Activated CD8-positive, alpha-beta memory T cell treated with anti-CD3 and anti-CD28 coated beads for 24 hours (primary cell): ENCODE measurements at regions not wholly inside any gene's neighbourhood (a gene's known extent, or its start where the extent isn't known, plus 50 kb on each side); places are given as distances from the start of the nearest gene placed in this dataset.
A peak's percentile ranks its signal among the peaks of the same experiment; 100 is the strongest.

ENCODE experiments used
- DNase-seq: peaks from one replicate; pipeline ENCODE4 v3.0.0-alpha.2; 2020

DNA sequence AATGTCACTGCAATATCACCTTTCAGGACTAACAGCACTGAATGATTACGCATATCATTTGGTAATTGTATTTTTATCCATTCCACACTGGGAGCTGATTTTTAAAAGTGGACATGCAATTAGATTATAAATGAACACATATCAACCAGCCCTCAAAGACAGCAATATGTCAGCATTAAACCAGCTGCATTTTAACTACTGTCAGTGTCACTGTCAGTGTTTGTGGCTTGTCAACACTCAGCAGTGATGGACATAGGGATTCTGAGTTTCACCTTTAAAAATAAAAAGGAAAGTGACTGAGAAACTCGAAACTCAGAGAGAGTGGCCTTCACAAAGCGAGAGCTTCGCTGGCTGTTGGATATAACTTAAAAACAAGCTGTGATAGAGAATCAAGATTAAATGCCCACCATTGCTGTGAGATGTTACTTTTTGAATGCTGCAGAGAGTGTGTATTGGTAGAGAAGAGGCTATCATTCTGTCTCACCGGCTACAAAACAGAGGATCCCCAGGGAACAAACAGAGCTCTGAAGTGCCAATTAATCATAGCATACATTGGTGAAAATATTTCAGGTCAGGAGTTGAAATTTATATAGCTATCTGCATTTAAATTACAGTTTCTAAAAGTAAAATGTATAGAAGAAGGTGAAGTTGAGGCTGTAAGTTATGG lies 635.8 kb downstream of the SQOR start:
- DNase-seq: no peak

DNA sequence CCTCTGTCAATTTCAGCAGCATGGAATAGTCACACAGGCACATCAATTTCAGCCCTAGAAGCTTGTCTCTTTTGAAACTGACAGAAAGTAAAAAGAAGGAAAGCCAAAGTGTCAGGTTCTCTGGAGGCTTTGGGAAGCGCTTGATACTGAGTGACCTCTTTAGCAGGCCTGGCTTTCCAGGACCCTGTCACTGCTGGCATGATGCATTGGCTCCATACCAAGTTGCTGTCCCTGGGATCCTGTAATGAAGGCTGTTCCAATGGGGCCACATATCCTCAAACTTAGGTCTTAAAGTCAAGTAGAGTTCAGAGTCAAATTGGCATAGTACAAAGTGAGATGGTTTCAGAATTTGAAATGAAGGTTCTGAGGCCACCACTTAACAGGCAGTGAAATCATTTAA lies 640.9 kb downstream of the SQOR start:
- DNase-seq: no peak

DNA sequence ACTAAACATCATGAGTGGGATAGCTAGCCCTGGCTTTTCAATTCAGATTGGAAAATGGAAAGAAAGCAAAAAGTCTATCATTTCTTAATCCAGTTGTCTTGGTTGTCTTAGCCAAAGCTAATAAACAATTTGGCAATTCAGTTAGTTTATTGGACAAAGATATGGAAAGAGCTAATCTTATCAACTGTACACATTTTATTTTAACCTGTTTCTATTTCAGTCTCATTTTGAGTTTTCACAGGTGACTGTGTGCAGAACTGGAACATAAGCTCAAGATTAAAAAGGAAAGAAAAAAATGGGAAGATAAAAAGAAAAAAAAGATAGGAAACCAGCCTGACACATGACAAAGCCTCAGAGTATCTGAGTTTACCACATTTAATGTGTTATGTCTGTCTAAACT lies 642.6 kb downstream of the SQOR start:
- DNase-seq: no peak

DNA sequence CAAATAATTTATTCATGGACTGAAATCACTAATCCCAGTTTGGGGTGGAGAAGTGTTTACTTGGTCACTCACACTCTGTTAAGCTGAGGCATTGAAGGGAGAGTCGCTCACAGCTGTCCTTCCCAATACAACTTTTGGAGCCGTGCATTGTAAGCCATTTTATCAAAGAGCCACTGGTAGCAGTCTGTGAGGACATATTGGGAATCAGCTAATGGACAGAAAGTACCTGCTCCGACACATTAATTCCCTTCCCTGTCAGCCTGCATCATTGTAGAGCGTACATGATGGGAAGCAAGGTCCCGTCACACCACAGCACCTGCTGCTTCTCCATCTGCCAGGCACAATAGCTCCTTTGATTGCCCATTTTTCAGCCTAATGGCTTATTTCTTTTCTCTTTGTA lies 643.2 kb downstream of the SQOR start:
- no peak for DNase-seq

DNA sequence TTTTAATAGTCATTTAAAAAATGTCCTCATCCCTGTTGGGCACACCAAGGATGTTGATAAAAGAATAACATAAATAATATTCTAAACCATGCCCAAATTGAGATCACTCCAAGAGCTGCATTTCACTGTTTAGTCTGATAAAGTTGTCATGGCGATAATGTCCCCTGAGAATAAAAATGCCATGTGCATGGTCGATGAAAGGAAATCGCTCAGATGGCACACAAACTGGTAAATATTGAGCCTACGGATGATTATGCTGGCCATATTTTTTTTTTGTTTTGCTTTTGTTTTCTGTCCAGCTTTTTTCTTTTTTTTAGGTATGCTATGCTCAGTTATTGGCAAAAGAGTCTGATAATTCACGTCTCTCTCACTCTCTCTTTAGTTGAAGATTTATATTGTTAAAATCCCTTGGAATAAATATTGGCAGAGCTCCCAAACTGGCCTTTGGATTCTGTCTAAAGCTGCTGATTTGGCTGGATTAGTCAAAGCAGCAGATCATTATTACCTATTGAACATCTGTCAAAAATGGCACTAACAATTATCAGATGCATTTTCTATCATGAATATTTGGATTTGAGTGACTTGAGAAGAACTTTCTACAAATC lies 643.8 kb downstream of the SQOR start:
- DNase-seq: no peak

DNA sequence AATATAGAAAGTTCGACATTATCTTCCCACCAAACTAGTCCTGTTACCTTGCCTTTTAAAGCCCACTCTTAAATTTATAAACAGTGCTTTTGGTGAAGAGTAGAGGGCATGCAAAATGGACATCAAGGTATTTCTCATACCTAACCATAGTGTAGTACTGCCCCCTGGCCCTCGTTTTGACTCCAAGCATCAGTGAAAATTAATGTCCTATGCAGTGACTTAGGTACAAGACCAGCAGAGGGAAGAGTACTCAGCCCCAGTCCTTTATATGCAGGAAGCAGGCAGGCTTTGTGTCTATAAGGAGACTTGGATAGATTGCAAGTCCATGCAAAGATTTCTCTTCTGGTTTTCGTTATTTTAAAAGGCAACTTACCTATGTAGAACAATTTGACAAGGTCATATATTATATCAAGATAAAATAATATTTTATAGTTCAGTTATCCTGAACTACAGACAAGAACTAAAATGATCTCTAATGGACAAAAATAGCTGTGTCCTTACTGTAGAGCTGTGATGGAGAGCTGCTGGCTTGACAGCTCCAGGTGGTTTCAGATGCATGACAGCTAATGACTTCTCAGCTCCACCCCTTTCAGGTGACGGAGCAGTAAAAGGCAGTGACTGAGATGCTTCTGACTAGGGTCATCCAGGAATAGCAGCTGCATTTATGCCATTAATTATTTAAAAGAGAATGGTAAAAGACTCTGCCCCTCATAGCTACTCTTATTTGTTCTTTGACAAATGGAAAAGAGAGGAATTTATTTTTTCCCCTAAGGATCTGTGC lies 646.1 kb downstream of the SQOR start:
- DNase-seq: no peak

DNA sequence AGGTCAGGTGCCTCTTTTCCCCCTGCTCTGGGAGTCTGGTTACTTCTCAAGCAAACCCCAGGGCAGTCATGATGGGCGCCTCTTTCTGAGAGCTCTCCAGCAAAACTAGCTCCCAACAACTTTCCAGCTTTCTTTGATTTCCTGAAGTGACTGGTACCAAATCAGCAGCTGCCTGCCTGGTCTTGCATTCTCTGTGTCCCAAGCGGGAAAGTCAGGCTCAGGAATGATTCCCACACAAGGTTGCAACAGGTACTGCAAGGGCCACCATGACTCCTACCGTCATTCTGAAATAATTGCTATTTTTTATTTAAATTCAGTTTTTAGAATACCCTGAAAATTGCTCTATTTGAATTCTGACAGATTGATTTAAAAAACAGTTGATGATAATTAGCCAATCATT lies 658.7 kb downstream of the SQOR start:
- no peak for DNase-seq

DNA sequence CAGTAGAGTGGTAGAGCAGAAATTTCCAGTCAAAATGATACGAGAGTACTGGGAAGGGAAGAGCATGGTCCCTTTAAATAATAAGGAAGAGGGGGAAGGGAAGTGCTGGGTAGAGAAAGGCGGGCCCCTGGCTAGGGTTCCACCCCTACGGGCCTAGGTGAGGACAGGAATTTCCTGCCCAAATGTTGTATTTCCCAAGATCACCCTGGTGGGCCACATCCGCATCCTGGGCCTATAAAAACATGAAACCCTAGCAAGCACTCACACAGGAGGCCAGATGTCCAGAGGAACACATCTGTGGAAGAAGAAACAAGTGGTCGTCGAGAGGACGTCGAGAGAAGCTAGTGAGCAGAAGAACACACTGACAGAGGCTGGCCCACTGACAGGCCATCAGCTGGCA lies 661.2 kb downstream of the SQOR start:
- DNase-seq: no peak

DNA sequence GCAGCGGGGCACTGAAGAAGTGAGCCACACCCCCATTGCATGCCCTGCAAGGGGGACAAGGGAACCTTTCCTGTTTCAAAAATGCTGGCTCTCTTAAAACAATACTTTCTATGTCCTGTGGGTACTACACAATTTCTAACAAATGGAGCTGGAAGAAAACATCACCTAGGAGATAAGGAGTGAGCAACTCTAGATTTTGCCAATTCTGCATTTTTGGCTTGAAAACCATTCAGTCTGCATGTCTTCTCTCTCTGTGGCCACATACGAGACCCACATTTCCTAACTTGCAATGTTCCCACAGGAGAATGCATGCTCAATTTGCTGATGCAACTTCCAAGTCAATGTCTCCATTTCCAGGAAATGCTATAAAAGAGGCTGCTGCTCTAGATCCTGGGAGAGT lies 662.0 kb downstream of the SQOR start:
- DNase-seq: no peak

DNA sequence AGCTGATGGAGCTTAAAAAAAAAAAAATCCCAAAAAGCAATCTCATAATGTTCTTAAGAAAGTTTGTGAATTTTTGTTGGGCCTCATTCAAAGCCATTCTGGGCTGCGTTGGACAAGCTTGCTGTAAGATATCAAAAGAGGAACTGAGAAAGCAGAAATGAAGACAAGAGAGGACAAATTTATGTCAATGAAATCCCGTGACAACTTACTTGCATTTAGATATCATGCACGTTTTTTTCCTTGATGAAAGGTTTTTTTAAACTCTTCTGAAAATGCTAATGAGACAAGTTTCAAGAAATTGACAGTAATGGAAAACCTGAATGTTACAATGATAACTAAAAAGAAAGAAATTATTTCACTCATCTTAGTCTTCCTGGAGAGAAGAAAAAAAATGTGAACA lies 662.9 kb downstream of the SQOR start:
- no peak for DNase-seq

DNA sequence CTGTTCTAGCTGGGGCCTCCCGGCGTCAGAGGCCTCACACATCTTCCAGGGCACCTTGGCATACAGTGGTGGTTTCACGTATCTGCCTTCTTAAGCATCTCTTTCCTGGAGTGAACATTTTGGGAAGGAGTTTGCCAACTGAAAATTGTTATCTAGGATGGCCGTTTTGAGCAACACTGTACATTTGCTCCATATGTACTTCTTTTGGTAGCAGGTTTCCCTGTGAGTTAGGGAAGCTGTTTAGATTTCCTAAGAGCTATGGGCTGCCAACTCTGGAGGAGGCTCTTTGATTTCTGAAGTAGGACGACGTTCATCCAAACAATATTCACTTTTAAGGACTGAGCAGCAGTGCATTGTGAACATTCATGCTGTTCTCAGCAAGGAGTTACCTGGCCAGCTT lies 665.9 kb downstream of the SQOR start:
- no peak for DNase-seq

DNA sequence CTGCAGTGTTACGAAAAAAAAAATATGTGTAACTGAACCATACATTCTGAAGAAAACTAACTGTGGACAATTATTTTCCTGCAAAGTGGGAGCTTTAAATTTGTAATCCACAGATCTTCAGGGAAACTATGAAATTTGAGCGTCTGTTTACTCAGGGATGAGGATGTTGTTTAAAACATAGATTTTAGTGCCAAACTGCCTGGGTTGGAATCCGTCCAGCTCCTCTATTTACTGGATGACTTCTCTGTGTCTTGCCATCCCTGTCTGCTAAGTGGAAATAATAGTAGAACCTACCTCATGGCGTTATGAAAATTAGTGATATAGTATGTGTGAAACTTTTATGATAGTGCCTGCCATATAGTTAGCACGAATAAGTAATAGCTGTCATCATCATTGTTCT lies 666.5 kb downstream of the SQOR start:
- DNase-seq: no peak

DNA sequence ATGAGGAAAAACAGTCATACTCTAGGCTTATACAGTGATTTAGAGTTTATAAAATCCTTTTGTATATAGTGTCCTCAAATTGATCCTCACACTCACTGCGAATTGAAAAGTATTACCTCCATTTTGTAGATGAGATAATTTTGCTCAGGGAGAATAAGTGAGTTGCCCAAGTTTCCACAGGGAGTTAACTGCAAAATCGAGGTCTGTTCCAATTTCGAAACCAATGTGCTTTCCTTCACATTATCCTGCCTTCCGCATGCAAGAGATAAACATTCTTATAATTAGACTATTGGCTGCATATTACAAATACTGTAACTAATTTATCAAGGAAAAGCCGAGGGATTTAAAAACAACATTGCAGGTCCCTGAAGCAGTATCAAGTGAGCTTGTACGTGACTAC lies 667.0 kb downstream of the SQOR start:
- no peak for DNase-seq

DNA sequence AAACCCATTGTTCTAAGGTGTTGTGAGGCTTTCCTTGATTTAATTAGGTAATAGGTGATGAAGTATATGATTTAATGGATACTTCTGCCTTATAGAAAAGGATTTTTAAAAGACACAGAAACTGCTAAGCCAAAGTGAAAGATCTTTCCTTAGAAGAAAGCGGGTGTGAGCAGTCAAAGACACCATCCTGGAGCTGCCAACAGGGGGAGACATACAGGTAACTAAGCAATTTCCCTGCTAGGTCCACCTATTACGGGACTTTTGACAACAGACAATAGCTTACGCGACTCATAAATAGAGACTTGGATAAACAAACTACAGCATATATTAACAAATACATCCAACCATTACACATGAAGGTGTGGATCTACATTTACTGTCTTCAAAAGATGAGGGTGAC lies 669.5 kb downstream of the SQOR start:
- no peak for DNase-seq

DNA sequence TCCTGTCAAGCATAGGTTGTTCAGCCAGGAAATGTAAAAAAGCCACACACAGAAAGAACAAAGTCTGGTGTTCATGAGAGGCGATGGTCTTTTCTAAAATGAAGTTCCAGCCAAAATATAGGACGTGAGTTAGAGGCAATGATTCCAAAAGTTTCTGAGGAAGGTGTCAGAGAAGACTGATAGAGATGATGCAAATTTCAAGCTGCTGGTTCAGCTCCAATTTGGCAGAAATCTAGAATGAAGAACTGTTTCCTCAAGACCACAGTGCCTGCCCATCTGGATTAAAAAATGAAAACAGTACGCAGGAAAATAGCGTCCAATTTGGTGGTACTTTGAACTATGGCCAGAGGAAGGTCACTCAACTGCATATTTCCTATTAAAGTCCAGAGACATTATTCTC lies 672.9 kb downstream of the SQOR start:
- no peak for DNase-seq

DNA sequence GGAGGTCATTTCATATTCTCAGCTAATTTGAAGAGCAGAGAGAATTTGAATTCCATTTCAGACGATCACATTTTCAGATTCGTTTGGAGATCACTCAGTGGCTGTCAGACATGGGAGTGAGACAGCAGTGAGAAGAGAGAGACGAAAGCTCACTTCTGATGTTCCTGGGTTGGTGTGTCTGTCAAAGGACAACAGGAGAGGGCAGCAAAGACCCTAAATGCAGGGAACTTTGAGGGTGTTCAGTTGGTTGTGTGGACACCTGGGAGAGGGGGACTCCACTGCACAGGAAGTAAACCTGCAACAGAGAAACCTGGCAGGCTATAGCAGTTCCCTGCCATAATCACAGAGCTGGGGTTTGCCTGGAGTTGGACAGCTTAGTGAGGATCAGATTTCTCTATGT lies 675.1 kb downstream of the SQOR start:
- no peak for DNase-seq

DNA sequence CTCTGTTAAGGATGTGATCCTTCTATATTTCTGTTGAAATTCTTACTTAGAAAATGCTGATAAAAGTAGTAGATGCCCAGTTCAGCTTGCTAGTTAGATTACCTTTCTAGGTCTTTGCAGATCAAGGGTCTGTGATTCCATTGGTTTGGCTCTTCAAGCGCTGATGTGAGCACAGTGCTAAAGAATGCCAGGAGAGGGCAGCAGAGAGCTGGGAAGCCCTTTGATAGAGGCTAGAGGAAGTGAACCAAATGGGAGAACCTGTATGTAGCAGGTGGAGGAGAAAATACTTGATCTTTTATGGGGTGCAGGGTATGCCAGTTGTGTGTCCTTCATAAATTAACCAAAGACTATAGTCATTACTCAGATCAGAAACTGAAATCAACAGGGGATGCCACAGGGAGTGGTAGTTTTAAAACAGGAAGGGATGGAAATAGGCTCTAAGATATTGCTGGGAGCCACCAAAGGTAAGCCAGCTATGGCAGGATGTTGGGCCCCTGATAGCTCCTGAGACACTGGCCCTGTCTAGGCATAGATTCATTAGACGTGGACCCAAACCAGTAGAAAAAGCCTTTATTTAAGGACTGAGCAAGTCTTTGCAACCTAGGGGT lies 677.4 kb downstream of the SQOR start:
- peak; percentile 70 for DNase-seq

DNA sequence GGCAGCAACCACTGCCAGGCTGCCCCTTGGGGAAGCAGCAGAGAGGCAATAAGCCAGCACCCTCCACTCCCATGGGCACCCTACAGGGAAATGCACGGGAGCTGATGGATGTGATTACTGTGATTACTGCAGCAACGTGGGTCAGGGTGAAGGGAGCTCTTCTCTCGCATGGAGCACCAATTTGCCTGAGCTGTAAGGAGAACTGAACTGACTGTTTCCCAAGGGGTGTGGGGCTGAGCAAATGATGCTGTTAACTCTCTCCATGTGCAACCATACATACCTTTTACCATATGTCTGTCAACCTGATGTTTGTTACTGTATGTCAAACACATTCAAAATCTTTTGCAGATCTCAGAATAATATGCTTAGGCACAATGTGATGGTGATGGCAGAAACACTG lies 680.6 kb downstream of the SQOR start:
- no peak for DNase-seq

DNA sequence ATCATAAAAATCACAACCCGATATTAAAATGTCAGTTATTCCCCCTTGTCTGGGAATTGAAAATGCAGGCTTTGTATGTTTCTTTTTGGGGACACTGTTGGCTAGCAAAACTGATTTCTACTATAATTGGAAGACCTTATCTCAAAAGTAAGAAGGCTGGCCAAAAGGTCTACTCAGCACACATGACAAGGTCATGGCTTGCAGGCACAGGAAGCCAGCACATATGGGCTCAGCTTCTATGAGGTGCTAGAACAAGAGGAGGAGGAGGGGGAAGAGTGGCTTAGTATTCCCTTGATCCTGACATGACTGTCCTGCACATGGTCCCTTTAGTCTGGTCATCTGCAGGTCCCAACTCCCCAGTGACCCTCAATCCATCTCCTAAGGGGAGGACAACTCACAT lies 681.2 kb downstream of the SQOR start:
- no peak for DNase-seq

DNA sequence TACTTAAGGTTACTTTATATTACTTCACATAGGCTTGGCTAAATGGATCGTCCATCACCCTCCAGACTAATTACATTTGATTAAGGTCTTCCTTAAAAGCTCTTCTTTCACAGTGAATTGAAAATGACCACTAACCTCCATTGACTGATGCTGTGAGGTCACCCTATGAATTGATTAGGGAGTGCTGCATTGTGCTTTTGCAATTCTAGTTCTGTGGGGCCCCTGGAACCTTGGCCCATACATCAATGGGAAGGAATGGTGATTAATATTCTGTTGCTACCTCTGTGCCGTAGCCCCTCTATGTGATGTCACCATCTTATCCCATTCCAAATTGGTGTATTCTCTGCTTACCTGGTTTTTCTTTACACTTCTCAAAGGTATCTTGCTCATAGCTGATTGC lies 682.2 kb downstream of the SQOR start:
- no peak for DNase-seq

DNA sequence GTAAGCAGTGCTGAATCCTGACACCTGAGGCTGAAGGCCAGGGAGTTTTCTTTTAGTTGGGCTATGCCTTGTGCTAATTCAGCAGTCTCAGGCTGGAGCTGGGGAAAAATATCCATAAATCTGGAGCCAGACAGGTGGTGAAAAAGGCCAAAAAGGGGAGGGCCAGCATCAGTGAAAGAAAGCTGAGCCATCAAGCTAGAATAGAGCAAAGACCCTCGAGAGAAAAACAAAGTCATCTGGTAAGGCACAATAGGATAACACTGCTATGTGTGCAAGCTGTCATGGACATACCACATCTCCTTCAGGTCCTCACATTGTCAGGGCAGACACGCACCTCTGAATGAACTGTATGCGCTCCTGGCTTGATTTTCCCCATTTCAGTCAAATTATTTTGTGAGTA lies 687.9 kb downstream of the SQOR start:
- no peak for DNase-seq

DNA sequence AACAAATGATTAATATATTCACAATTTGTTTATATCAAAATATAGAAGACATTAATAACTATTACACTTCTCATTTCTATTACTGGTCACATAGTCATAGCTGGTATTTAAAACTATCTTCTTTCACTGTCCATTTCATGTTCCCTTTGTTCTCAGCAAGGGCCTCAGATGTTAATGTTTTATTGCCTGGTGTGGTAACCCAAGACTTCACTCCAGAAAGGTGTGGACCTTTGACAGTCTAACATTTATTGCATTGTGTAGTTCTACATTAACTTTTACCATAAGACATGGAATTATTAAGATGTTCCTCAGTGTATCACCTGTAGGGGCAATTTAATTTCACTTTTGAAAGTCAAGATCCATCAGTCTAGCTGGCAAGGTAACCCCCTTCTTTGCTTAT lies 691.3 kb downstream of the SQOR start:
- DNase-seq: no peak

DNA sequence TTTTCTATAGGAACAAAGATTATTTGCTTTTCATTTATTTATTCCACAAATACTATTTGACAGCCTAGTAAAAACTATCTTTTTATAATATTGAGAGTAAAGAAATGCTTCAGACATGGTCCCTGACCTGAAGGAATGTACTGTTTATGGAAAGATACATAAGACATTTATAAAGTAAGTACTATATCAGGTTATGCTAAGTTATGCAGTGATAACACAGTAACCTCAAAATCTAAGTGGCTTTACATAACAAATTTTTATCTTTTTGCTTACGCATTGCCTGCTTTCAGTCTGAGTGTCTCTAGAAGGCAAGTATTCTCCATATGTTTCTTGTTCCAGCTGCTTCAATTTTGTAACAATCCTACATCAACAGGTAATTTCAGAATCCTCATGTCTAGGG lies 694.0 kb downstream of the SQOR start:
- no peak for DNase-seq

DNA sequence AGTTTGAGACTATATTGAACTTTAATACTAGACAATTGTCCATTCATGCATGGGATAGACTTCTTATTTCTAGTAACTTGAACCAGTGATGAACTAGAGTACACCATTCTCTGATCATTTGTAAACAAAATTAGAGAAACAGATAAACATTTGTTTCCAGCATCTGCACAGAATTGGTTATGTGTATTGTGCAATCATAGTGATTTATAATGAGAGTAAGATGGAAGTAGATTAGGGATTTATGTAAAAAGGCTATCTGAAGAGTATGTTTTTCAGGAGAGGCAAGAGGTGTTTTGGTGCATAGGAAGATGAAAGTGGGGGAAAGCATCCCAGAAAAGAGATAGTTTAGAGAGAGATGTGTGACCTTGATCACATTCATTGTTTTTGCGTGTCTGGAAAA lies 695.0 kb downstream of the SQOR start:
- DNase-seq: no peak
